HEK293 (cell line): ENCODE measurements at regions not wholly inside any gene's neighbourhood (a gene's known extent, or its start where the extent isn't known, plus 50 kb on each side); places are given as distances from the start of the nearest gene placed in this dataset.
A peak's percentile ranks its signal among the peaks of the same experiment; 100 is the strongest.

Source experiments
- CTCF ChIA-PET: fragments of 350-600 bp; formaldehyde crosslinking; extraction: SDS; loops from one replicate; lab custom pipeline; 2021; ENCODE audit warnings: antibody characterized with exemption; lab: Yijun Ruan, JAX
- POLR2A ChIA-PET: fragments of 300-600 bp; formaldehyde crosslinking; extraction: SDS; loops from one replicate; lab custom pipeline; 2020; ENCODE audit warnings: antibody characterized with exemption, inconsistent platforms; lab: Yijun Ruan, JAX
- H3K27ac ChIP-seq: fragments of 200-500 bp; sonication (Bioruptor generic); 2 replicates; pipeline ENCODE4 v1.5.1; 2014; ENCODE audit warnings: low read depth, low read length, control low read depth, inconsistent platforms; ENCODE audit errors: extremely low read depth
- H3K36me3 ChIP-seq, 2 experiments: fragments of 200-500 bp in 1 of 2; sonication (Bioruptor generic) in 1 of 2; 1 replicate in 1 of 2; 2 replicates in 1 of 2; pipeline ENCODE4 v1.5.1; 2014 to 2017; ENCODE audit warnings: inconsistent platforms in 2 of 2, low read length in 2 of 2; ENCODE audit not compliant: control insufficient read depth in 2 of 2, insufficient read depth in 1 of 2
- H3K4me1 ChIP-seq: fragments of 200-500 bp; sonication (Bioruptor generic); 2 replicates; pipeline ENCODE4 v1.5.1; 2014; ENCODE audit warnings: mild to moderate bottlenecking, low read length, inconsistent platforms; ENCODE audit not compliant: control insufficient read depth, insufficient read depth
- H3K4me3 ChIP-seq: 2 replicates; pipeline ENCODE4 v1.5.1; 2011; ENCODE audit warnings: low read depth, mild to moderate bottlenecking, control low read depth, low read length, moderate library complexity
- H3K9me3 ChIP-seq: fragments of 200-500 bp; sonication (Bioruptor generic); 2 replicates; pipeline ENCODE4 v1.5.1; 2014; ENCODE audit warnings: low read depth, low read length, inconsistent platforms; ENCODE audit not compliant: control insufficient read depth, insufficient read depth
- EGR2 ChIP-seq: fragments of 450-650 bp; formaldehyde crosslinking; IDR thresholded peaks from 2 replicates; pipeline ENCODE4 v1.5.1; 2016; ENCODE audit warnings: low read depth, missing biosample characterization, missing genetic modification characterization
- FEZF1 ChIP-seq: fragments of 450-650 bp; formaldehyde crosslinking; IDR thresholded peaks from 2 replicates; pipeline ENCODE4 v1.5.1; 2016; ENCODE audit warnings: missing biosample characterization, missing genetic modification characterization
- GFI1B ChIP-seq: fragments of 450-650 bp; formaldehyde crosslinking; IDR thresholded peaks from 2 replicates; pipeline ENCODE4 v1.5.1; 2016; ENCODE audit warnings: missing biosample characterization, missing genetic modification characterization
- GLIS2 ChIP-seq: fragments of 450-650 bp; formaldehyde crosslinking; IDR thresholded peaks from 2 replicates; pipeline ENCODE4 v1.5.1; 2016; ENCODE audit warnings: missing biosample characterization, missing genetic modification characterization
- SALL2 ChIP-seq: fragments of 450-650 bp; formaldehyde crosslinking; IDR thresholded peaks from 2 replicates; pipeline ENCODE4 v1.5.0; 2017; ENCODE audit warnings: missing biosample characterization, mild to moderate bottlenecking, missing genetic modification characterization, borderline replicate concordance
- ZFP37 ChIP-seq: fragments of 450-650 bp; formaldehyde crosslinking; IDR thresholded peaks from 2 replicates; pipeline ENCODE4 v1.5.1; 2016; ENCODE audit warnings: missing biosample characterization, missing genetic modification characterization
- ZNF114 ChIP-seq: fragments of 450-650 bp; formaldehyde crosslinking; IDR thresholded peaks from 2 replicates; pipeline ENCODE4 v1.5.0; 2017; ENCODE audit warnings: missing biosample characterization, missing genetic modification characterization
- ZNF133 ChIP-seq: fragments of 450-650 bp; formaldehyde crosslinking; IDR thresholded peaks from 2 replicates; pipeline ENCODE4 v1.5.1; 2016; ENCODE audit warnings: missing biosample characterization, missing genetic modification characterization
- ZNF138 ChIP-seq: fragments of 450-650 bp; formaldehyde crosslinking; IDR thresholded peaks from 2 replicates; pipeline ENCODE4 v1.5.1; 2016; ENCODE audit warnings: missing biosample characterization, missing genetic modification characterization, borderline replicate concordance
- ZNF416 ChIP-seq: fragments of 450-650 bp; formaldehyde crosslinking; IDR thresholded peaks from 2 replicates; pipeline ENCODE4 v1.5.1; 2016; ENCODE audit warnings: missing biosample characterization, missing genetic modification characterization
- ZNF544 ChIP-seq: fragments of 450-650 bp; formaldehyde crosslinking; IDR thresholded peaks from 2 replicates; pipeline ENCODE4 v1.5.0; 2017; ENCODE audit warnings: missing biosample characterization, missing genetic modification characterization
- ZNF600 ChIP-seq: fragments of 450-650 bp; formaldehyde crosslinking; IDR thresholded peaks from 2 replicates; pipeline ENCODE4 v1.5.1; 2016; ENCODE audit warnings: missing biosample characterization, missing genetic modification characterization
- ZNF626 ChIP-seq: fragments of 450-650 bp; sonication (Bioruptor Pico); formaldehyde crosslinking; IDR thresholded peaks from 2 replicates; pipeline ENCODE4 v1.5.1; 2018; ENCODE audit warnings: missing biosample characterization, missing genetic modification characterization, inconsistent platforms
- ZNF701 ChIP-seq: fragments of 450-650 bp; formaldehyde crosslinking; IDR thresholded peaks from 2 replicates; pipeline ENCODE4 v1.5.1; 2016; ENCODE audit warnings: missing biosample characterization, missing genetic modification characterization
- ZNF707 ChIP-seq: fragments of 450-650 bp; formaldehyde crosslinking; IDR thresholded peaks from 2 replicates; pipeline ENCODE4 v1.5.1; 2016; ENCODE audit warnings: missing biosample characterization, missing genetic modification characterization
- ZNF776 ChIP-seq: fragments of 450-650 bp; formaldehyde crosslinking; IDR thresholded peaks from 2 replicates; pipeline ENCODE4 v1.5.0; 2017; ENCODE audit warnings: missing biosample characterization, missing genetic modification characterization, borderline replicate concordance
- ZNF785 ChIP-seq: fragments of 450-650 bp; formaldehyde crosslinking; IDR thresholded peaks from 2 replicates; pipeline ENCODE4 v1.5.1; 2016; ENCODE audit warnings: missing biosample characterization, missing genetic modification characterization
- ZSCAN30 ChIP-seq: fragments of 450-650 bp; IDR thresholded peaks from 2 replicates; pipeline ENCODE4 v1.5.1; 2018; ENCODE audit warnings: missing biosample characterization, mild to moderate bottlenecking, missing genetic modification characterization, moderate library complexity
- TF ChIP-seq, protein P1 (sequence below): IDR thresholded peaks from 2 replicates; pipeline ENCODE4 v1.6.1; 2011; ENCODE audit warnings: mild to moderate bottlenecking, low read depth, low read length, borderline replicate concordance
- TF ChIP-seq, protein P2 (sequence below): fragments of 450-650 bp; formaldehyde crosslinking; conservative IDR thresholded peaks from 2 replicates; pipeline ENCODE4 v1.5.1; 2016; ENCODE audit warnings: low read depth, missing biosample characterization, missing genetic modification characterization
- TF ChIP-seq, protein P3 (sequence below): fragments of 450-650 bp; formaldehyde crosslinking; IDR thresholded peaks from 2 replicates; pipeline ENCODE4 v1.5.1; 2017; ENCODE audit warnings: missing biosample characterization, missing genetic modification characterization
- TF ChIP-seq, protein P4 (sequence below): fragments of 450-650 bp; formaldehyde crosslinking; IDR thresholded peaks from 2 replicates; pipeline ENCODE4 v1.5.1; 2017; ENCODE audit warnings: missing biosample characterization, missing genetic modification characterization

DNA sequence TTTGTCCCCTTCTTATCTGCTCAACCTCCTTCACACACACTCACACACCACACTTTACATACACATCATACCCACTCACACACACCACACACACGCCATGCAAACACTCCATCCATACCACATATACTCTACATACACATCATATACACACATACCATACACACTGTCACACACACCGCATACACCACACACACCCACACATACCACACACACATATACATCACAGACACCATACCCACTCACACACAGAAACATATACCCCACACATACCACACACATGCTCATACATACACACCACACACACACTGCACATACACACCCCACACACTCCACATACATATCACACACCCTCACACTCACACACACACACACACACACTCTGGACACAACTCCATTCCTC, 54.3 kb upstream of the ACP3 start:
- TF ChIP-seq EGR2 (tag by site-specific recombination): 0 out of 2 replicates have a peak, but pooled peaks have one; percentile 56
- 0 out of 2 replicates have a peak, but pooled peaks have one; percentile 68 for TF ChIP-seq ZNF544 (tag by site-specific recombination)
- TF ChIP-seq ZNF776 (tag by site-specific recombination): 0 out of 2 replicates have a peak, but pooled peaks have one; percentile 27
- TF ChIP-seq, protein P1, sequence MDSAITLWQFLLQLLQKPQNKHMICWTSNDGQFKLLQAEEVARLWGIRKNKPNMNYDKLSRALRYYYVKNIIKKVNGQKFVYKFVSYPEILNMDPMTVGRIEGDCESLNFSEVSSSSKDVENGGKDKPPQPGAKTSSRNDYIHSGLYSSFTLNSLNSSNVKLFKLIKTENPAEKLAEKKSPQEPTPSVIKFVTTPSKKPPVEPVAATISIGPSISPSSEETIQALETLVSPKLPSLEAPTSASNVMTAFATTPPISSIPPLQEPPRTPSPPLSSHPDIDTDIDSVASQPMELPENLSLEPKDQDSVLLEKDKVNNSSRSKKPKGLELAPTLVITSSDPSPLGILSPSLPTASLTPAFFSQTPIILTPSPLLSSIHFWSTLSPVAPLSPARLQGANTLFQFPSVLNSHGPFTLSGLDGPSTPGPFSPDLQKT: no peak
- TF ChIP-seq, protein P2, sequence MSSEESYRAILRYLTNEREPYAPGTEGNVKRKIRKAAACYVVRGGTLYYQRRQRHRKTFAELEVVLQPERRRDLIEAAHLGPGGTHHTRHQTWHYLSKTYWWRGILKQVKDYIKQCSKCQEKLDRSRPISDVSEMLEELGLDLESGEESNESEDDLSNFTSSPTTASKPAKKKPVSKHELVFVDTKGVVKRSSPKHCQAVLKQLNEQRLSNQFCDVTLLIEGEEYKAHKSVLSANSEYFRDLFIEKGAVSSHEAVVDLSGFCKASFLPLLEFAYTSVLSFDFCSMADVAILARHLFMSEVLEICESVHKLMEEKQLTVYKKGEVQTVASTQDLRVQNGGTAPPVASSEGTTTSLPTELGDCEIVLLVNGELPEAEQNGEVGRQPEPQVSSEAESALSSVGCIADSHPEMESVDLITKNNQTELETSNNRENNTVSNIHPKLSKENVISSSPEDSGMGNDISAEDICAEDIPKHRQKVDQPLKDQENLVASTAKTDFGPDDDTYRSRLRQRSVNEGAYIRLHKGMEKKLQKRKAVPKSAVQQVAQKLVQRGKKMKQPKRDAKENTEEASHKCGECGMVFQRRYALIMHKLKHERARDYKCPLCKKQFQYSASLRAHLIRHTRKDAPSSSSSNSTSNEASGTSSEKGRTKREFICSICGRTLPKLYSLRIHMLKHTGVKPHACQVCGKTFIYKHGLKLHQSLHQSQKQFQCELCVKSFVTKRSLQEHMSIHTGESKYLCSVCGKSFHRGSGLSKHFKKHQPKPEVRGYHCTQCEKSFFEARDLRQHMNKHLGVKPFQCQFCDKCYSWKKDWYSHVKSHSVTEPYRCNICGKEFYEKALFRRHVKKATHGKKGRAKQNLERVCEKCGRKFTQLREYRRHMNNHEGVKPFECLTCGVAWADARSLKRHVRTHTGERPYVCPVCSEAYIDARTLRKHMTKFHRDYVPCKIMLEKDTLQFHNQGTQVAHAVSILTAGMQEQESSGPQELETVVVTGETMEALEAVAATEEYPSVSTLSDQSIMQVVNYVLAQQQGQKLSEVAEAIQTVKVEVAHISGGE (tag by site-specific recombination): no peak
- no peak for TF ChIP-seq ZNF707 (tag by site-specific recombination)
- no peak for TF ChIP-seq ZNF626 (tag by site-specific recombination)
- no peak for TF ChIP-seq ZNF133 (tag by site-specific recombination)
- no peak for TF ChIP-seq ZNF138
- no peak for TF ChIP-seq ZNF701 (tag by site-specific recombination)
- no peak for TF ChIP-seq ZNF114 (tag by site-specific recombination)
- CTCF ChIA-PET: no interaction called here
- no peaks in the 10 kb centered on the region for H3K36me3 ChIP-seq
- H3K4me1 ChIP-seq: no peaks in the 10 kb centered on the region
- no peak overlapping the region for H3K4me3 ChIP-seq
- no peak overlapping the region for H3K27ac ChIP-seq
- POLR2A ChIA-PET: no interaction called here
- no peaks in the 10 kb centered on the region for H3K9me3 ChIP-seq

DNA sequence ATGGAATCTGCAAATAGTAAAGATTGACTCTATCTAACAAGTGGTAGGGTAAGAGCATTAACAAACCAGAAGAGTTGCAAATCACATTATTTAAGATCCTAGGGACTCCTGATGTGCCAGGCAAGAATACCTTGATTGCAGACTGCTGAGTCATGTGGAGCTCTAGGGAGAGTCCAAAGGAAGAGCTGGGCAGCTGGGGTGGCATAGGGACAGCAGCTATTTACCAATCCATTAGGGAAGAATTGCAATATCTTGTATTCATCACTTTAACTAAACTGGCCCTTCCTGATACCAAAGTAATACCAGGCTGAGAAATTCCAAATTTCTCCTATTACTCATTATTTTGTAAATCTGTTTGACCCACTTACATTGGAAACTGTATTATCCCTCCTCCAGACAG, 52.2 kb upstream of the ACP3 start:
- POLR2A ChIA-PET: no interaction called here
- no peak overlapping the region for H3K4me3 ChIP-seq
- TF ChIP-seq GLIS2 (tag by site-specific recombination): no peak
- H3K27ac ChIP-seq: no peak overlapping the region
- H3K4me1 ChIP-seq: no peaks in the 10 kb centered on the region
- H3K36me3 ChIP-seq: no peaks in the 10 kb centered on the region
- CTCF ChIA-PET: interaction anchor here (1.1 to 1.4 kb wide), 2 partner anchors 18 to 78 kb away, joined by 3 to 8 read pairs; no protein-coding TSS in a partner anchor
- H3K9me3 ChIP-seq: no peaks in the 10 kb centered on the region

DNA sequence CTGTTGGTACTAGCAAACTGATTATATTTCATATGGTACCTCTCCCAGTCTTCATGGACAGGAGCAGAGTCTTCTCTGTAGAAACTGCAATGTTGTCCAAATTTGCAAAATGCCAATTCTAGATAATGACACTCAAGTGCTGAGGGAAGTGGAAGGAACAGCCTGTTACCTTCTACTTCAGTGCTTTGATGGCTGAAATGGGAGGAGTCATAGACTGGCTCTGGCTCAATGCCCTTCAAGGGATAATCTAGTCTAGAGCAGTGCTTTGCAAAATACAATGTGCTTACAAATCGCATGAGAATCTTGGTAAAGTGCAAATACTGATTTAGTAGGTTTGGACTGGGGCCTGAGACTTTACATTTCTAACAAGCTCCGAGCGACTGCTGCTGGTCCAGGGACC, 51.7 kb upstream of the ACP3 start:
- Histone ChIP-seq H3K4me1 (no peaks in the 10 kb centered on the region), H3K36me3 (no peaks in the 10 kb centered on the region), H3K27ac (no peak overlapping the region), H3K9me3 (no peaks in the 10 kb centered on the region), H3K4me3 (no peak overlapping the region)
- TF ChIP-seq ZNF600 (tag by site-specific recombination): no peak
- TF ChIP-seq, protein P3, sequence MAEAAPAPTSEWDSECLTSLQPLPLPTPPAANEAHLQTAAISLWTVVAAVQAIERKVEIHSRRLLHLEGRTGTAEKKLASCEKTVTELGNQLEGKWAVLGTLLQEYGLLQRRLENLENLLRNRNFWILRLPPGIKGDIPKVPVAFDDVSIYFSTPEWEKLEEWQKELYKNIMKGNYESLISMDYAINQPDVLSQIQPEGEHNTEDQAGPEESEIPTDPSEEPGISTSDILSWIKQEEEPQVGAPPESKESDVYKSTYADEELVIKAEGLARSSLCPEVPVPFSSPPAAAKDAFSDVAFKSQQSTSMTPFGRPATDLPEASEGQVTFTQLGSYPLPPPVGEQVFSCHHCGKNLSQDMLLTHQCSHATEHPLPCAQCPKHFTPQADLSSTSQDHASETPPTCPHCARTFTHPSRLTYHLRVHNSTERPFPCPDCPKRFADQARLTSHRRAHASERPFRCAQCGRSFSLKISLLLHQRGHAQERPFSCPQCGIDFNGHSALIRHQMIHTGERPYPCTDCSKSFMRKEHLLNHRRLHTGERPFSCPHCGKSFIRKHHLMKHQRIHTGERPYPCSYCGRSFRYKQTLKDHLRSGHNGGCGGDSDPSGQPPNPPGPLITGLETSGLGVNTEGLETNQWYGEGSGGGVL (tag by site-specific recombination): no peak
- TF ChIP-seq ZNF785: no peak
- TF ChIP-seq ZNF776 (tag by site-specific recombination): no peak
- no peak for TF ChIP-seq GFI1B (tag by site-specific recombination)
- no peak for TF ChIP-seq FEZF1 (tag by site-specific recombination)
- TF ChIP-seq, protein P4, sequence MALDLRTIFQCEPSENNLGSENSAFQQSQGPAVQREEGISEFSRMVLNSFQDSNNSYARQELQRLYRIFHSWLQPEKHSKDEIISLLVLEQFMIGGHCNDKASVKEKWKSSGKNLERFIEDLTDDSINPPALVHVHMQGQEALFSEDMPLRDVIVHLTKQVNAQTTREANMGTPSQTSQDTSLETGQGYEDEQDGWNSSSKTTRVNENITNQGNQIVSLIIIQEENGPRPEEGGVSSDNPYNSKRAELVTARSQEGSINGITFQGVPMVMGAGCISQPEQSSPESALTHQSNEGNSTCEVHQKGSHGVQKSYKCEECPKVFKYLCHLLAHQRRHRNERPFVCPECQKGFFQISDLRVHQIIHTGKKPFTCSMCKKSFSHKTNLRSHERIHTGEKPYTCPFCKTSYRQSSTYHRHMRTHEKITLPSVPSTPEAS: no peak
- TF ChIP-seq ZNF416 (tag by site-specific recombination): no peak
- no peak for TF ChIP-seq SALL2 (tag by site-specific recombination)
- TF ChIP-seq ZSCAN30 (tag by site-specific recombination): no peak
- TF ChIP-seq ZFP37 (tag by site-specific recombination): no peak
- ChIA-PET CTCF (interaction anchor here (1.1 to 1.4 kb wide), 2 partner anchors 18 to 77 kb away, joined by 3 to 8 read pairs; no protein-coding TSS in a partner anchor), POLR2A (no interaction called here)
